Fibroblast of peridontal ligament (primary cell): ENCODE measurements at regions not wholly inside any gene's neighbourhood (a gene's known extent, or its start where the extent isn't known, plus 50 kb on each side); places are given as distances from the start of the nearest gene placed in this dataset.
"Not testable (repeated sequence)": the region's sequence is repeated elsewhere in the genome, so short reads cannot be mapped to it uniquely, and the experiment has no call there.

Experiments
- DNase-seq: peaks from one replicate; pipeline ENCODE4 v3.0.0-alpha.2; 2010; ENCODE audit errors: extremely low read depth

DNA sequence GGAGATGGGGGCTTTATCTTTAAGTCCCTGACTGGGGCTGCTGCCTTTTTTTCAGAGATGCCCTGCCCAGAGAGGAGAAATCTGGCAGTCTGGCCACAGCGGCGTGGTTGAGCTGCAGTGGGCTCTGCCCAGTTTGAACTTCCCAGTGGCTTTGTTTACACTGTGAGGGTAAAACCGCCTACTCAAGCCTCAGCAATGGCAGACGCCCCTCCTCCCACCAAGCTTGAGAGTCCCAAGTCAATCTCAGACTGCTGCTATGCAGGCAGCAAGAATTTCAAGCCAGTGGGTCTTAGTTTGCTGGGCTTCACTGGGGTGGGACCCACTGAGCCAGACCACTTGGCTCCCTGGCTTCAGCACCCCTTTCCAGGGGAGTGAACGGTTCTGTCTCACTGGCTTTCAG, 76.4 kb upstream of the DNAJC1 start:
- not testable (repeated sequence) for DNase-seq

DNA sequence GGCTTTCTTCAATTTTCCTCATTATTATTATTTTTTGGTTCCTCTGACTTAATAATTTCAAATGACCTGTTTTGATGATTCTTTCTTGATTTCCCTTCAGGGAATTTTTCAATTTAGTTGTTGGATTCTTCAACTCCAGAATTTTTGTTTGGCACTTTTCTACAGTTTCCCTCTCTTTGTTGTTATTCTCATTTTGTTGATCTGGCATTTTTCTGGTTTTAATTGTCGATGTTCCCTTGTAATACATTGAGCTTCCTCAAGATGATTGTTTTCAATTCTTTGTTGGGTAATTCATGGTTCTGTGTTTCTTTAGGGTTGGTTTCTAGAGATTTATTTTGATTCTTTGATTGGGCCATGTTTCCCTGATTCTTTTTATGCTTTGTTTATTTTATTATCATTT, 67.8 kb upstream of the DNAJC1 start:
- no peak for DNase-seq

DNA sequence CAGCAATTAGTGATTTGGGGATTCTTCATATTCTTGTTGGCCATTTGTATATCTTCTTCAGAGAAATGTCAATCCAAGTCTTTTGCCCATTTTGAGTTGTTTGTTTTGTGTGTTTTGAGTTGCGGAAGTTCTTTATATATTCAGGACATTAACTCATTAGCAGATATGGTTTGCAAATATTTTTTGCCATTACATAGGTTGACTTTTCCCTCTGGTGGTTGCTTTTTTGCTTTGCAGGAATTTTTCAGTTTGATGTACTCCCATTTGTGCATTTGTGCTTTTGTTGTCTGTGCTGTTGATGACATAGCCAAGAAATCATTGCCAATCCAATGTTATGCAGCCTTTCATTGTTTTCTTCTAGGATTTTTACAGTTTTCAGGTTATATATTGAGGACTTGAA, 63.6 kb upstream of the DNAJC1 start:
- no peak for DNase-seq

DNA sequence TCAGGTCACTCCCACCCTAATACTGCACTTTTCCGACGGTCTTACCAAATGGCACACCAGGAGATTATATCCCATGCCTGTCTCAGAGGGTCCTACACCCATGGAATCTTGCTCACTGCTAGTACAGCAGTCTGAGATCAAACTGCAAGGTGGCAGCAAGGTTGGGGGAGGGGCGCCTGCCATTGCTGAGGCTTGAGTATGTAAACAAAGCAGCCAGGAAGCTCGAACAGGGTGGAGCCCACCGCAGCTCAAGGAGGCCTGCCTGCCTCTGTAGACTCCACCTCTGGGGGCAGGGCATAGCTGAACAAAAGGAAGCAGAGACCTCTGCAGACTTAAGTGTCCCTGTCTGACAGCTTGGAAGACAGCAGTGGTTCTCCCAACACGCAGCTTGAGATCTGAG, 57.5 kb upstream of the DNAJC1 start:
- not testable (repeated sequence) for DNase-seq

DNA sequence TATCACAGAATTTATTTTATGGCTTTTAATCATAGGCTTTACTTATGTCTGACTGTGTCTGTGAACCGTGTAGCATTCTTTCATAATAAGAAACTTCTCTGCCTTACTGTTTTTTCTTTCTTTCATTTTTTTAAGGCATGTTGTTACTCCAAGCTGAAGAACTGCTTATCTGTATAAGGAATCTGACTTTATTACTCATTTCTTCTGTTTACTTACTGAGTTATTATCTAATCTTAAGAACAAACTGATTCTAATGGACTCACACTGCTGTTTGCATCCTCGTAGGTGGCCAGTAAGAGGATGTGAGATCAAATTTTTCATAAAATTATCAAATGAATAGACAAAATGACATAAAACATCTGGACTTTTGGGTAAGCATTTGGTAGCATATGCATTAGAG, 54.7 kb upstream of the DNAJC1 start:
- DNase-seq, result no peak

DNA sequence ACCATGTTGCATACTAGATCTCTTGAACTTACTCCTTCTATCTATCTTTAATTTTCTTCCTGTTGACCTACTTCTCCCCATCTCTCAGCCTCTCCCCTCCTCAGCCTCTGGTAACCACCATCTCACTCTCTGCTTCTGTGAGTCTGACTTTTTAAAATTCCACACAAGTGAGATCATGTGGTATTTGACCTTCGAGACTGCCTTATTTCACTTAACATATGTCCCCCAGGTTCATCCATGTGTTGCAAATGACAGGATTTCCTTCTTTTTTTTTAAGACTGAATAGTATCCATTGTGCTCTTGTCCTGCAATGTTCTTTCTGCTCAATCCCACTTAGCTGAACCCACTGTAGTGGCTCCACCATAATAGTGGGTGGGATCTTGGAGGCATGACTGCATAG, 51.4 kb upstream of the DNAJC1 start:
- DNase-seq, result no peak
